B cell (primary cell): ENCODE measurements at regions not wholly inside any gene's neighbourhood (a gene's known extent, or its start where the extent isn't known, plus 50 kb on each side); places are given as distances from the start of the nearest gene placed in this dataset.

Experiments used
- CTCF ChIP-seq: fragments of 200-600 bp; IDR thresholded peaks from one replicate; pipeline ENCODE4 v1.8.0; 2022; ENCODE audit warnings: antibody characterized with exemption, mild to moderate bottlenecking
- EZH2 ChIP-seq: IDR thresholded peaks from 2 replicates; pipeline ENCODE4 v1.6.1; 2012; ENCODE audit warnings: borderline replicate concordance, low read depth, mild to moderate bottlenecking, moderate library complexity, low read length; ENCODE audit not compliant: insufficient read depth, poor library complexity, severe bottlenecking

GRCh38 chr6:44533421-44533820 is 145.9 kb downstream of the CDC5L start:
- TF ChIP-seq CTCF (no peak), EZH2 (no peak)
